Occipital lobe (tissue), 1 donor: ENCODE measurements at regions not wholly inside any gene's neighbourhood (a gene's known extent, or its start where the extent isn't known, plus 50 kb on each side); places are given as distances from the start of the nearest gene placed in this dataset.
"Not testable (repeated sequence)": the region's sequence is repeated elsewhere in the genome, so short reads cannot be mapped to it uniquely, and the experiment has no call there.

Source experiments
- DNase-seq: peaks from one replicate; lab custom pipeline; 2025; lab: John Stamatoyannopoulos, UW

GRCh38 chr14:71165121-71166031, 258.1 kb downstream of the PCNX1 start:
- no peak for DNase-seq

- peak; percentile 31 for DNase-seq
Measured at GRCh38 chr14:71166180-71166837, 259.1 kb downstream of the PCNX1 start.

GRCh38 chr14:71167325-71167950, 260.2 kb downstream of the PCNX1 start:
- not testable (repeated sequence) for DNase-seq

DNA sequence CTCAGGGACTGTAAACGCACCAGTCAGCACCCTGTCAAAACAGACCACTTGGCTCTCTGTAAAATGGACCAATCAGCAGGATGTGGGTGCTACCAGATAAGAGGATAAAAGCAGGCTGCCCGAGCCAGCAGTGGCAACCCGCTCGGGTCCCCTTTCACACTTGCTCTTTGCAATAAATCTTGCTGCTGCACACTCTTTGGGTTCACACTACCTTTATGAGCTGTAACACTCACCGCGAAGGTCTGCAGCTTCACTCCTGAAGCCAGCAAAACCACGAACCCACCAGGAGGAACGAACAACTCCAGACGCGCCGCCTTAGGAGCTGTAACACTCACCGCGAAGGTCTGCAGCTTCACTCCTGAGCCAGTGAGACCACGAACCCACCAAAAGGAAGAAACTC, 260.9 kb downstream of the PCNX1 start:
- not testable (repeated sequence) for DNase-seq

DNA sequence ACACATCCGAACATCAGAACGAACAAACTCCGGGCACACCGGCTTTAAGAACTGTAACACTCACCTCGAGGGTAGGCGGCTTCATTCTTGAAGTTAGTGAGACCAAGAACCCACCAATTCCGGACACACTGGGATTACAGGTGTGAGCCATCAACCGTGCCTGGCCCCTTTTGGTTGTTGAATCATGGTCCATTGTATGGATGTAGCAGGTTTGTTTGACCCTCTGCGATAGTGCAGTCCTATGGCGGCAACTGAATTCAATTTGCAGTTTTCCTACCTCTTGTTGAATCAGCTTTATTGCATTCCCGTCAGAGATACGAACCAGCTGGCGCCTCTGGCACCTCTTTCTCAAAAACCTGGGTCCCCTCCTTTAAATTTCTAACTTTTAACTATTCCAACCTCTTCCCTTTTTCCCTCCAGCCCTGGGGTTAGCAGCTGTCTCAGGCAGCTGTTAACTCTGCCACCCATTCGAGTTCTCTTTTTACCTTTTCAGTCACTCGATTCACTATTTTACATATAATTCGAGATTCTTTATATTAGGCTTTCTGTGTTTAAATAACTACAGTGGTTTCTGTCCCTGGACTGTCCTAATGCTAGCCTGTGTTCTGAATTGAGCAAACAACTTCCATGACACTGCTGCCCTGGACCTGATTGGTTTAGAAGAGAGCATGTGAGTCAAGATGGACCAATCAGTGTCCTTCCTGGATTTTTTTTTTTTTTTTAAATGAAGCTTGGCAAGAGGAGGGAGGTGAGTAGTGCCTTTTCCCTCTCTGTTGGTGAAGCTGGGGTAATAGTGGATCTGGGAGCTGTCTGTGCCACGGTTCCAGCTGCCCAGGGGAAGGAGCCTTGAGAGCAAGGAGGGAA, 261.5 kb downstream of the PCNX1 start:
- no peak for DNase-seq

DNA sequence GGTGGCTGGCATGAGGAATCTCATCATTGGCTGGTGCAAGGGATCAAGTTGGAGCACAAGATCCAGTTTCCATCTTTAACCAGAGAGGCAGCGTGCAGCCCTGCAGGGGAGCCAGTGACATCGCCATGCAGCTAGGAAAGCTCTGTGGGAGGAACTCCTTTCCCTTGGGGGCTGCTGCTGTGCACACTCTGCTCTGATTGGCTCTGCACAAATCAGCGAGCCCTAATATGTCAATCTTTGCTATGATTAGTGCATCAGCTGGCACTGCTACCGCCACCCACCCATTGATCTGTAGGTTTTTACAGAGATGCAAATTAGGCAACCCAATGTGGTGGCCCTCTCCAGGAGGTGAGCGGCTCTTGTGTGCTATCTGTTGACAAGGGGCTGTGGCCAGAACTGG, 262.6 kb downstream of the PCNX1 start:
- no peak for DNase-seq

GRCh38 chr14:71175491-71175890, 268.2 kb downstream of the PCNX1 start:
- DNase-seq = no peak

DNA sequence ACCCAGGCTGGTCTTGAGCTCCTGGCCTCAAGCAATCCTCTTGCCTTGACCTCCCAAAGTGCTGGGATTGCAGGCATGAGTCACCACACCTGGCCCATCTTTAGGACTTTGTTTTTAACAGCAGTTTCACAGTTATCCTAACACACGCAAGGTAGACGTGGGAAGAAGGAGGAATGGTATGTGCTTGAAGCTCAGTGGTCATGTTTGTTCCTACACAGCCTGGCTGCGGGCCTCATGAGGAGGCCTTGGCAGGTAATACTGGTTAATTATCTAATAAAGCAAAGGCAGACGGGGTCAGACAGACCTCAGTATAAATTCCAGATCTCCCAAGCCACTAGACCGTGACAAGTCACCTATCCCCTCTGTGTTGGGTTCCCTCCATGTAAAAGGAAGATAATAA, 271.8 kb downstream of the PCNX1 start:
- DNase-seq = no peak

DNA sequence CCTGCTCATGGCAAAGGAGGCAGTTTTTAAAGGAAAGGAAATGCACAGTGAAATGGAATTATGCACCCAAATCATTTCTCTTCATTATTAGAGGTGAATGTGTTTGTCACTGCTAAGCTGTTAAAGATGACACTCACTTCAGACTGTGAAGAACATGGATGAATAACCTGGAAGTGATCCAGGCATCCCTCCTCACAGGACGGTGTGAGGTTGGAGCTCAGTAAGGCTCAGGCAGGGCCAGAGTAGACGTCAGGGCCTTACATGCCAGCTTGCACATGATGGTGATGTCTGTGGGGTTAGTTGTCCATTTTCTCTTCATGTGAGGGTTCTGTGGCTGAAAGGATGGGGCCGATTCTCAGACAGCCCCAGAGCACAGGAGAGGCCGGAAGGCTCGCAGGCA, 273.1 kb downstream of the PCNX1 start:
- DNase-seq = no peak

DNA sequence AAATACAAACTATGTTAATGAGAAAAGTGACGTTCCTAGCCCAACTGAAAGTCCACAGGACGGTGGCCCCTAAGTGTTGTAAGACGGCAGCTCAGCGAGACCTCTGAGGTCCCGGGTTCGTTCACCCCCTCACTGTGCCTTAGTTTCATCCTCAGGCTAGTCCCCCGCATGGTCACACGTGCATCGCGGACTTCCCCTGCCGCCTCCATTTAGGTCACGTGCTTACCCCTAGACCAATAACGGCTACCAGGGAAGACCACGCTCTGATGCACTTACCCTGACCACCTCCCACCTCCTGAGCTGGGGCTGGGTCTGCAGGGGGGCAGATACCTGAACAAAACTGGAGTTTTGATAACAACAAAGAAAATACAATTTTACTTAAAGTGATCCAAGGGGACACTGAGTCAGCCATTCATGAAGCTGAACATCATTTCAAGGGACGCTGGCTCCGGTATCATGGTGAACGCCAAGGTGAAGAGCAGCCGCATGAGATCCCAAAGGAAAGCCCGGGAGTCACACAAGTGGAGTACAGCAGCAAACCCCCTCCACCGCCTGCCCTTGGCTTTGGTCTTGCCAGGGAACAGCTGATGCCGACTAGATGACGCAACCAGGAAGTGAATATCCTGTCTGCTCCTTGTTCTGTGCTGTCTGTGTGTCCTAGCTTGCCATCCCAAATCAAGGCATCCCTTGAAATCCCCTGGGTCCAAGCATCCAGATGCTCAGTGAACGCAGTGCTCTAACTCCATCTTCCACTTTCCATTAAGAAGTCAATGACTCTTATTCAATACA, 274.1 kb downstream of the PCNX1 start:
- no peak for DNase-seq

GRCh38 chr14:71183876-71184689, 276.8 kb downstream of the PCNX1 start:
- DNase-seq = no peak

- DNase-seq = no peak
Measured at GRCh38 chr14:71185637-71186036, 278.4 kb downstream of the PCNX1 start.

DNA sequence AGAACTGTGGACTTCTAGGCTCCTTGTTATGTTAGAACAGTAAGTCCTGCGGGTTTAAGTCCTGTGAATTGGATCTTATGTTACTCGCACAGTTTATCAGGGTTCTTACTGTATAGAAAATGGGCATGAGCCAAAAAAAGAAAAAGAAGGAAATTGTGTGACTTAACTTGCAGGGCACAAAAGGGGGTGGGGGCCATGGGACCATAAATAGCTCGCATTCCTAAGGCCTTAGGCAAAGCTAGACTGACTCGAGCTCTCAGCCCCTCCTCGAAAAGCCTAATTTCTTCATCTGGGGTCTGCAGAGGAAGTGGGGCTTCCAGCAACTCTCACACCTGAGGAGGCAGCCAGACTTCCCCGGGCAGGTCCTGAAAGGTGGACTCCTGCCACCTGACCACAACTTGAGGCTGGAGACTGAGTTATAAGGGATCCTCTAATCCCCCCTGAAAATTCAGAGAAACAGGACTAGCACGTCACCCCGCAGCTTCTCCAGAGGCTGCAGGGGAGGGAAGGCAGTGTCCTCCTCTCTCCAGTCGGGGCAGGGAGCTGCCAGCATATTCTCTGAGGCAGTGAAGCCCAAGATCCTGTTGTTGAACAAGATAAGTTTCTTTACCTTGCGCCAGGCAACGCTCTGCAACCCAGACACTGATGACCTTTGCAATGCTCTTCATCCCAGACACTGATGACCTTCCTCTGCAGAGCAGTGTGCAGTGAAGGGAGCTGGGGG, 280.5 kb downstream of the PCNX1 start:
- no peak for DNase-seq

GRCh38 chr14:71190770-71191374, 283.6 kb downstream of the PCNX1 start:
- DNase-seq = no peak

DNA sequence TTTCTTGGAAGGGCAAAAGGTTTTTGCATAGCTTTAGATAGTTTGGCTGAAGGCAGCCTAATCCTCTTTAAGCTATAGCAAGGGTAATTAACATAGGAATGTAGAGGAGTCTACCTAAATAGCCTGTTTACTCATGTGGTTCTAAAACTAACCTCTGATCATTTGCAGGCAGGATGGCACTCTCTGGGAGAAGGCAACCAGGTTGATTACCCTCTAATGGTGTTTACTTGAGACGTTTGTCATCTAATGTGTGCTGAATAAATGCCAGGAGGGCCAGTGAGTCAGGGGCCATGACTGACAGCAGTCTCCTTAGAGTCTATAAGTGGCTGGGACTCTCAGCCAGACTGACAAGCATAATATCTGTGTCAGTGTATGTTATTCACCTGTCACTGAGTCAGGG, 286.4 kb downstream of the PCNX1 start:
- DNase-seq = no peak

DNA sequence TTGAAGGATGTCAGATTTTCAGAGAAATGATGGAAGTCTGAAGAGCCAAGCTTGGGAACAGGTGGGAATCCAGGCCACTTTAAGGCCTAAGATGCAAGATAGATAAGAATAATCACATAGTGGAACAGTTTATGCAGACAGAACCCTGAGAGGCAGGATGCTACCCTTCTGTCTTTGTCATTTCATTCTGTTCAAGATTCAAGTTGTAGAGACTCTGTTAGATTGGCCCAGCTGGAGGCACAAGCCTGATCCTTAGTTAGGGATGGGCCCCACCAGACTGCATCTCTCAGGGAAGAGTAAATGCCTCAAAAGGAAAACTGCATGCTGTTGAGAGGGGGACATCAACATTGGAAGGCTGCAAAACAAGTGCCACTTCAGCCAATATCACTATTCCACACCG, 287.0 kb downstream of the PCNX1 start:
- no peak for DNase-seq

DNA sequence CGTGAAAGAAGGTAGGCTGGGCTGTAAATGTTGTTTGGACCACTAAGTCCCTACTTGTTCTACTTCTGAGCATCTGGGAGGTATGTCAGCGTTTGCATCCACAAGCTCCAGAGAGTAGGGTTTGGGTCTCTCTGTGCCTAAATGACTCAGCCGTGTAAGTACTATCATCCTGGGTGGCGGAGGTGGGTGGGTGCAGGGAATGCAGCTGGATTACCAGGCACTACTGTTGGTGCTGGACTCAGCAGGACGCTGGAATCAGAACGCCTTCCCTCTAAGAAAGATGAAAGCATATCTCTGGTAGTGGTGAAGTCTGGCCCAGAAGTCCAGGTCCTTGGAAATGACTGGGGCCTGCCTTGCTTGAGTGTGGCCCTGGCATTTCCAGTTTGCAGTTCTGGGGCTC, 289.7 kb downstream of the PCNX1 start:
- DNase-seq = no peak

DNA sequence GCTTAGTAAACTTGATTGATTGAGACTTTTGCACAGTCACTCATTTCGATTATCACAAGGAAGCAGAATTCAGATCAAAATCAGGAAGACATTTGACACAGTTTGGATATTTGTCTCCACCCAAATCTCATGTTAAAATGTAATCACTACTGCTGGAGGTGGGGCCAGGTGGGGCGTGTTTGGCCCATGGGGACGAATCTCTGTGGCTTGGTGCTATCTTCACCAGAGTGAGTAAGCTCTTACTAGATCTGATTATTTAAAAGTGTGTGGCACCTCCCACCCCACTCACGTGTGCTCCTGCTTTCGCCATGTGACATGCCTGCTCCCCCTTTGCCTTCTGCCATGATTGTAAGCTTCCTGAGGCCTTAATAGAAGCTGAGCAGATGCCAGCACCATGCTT, 291.4 kb downstream of the PCNX1 start:
- no peak for DNase-seq

GRCh38 chr14:71201840-71202239, 294.6 kb downstream of the PCNX1 start:
- DNase-seq = no peak
